ENCODE measurements at regions not wholly inside any gene's neighbourhood (a gene's known extent, or its start where the extent isn't known, plus 50 kb on each side); places are given as distances from the start of the nearest gene placed in this dataset.

DNA sequence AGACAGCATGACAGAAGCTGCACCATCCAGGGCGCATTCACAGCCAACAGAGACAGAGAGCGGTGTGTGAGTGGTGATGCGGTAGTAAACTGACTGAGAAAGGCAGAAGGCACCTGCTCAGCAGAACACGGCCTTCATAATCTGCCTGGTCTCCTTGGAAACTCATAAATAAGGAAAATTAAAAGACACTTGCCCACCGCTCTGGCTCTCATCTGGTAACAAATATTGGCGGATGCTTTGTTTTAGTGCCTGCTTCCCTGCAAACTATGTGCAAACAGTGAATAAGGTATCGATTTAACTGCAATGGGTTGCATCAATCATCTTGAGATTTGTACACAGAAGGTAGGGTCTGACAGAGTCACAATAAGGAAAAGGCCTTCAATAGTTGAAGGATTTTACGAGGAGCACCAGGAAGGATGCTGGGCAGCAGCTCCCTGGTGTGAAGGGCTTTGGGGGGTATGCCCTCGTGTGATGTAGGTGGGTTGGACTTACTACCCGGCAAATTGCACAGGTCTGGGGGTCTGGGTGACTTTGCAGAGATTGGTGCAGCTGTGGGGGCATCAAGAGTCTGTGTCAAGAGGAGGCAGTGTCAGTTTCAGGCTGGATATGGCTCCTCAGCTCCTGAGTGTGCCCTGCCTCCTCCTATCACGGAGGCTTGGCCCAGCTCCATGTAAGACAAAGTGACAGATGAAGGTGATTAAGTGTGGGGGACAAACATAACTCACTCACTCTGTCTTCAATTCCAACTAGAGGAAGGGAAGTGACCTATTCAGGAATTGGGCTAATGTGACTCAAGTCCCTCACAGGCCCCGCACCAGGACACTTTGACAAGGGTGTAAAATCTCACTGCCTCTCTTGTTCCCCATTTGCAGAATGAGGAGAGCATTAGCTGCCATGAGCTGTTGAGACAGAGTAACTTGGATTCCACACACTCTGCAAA lies 166.7 kb downstream of the ICE1 start:
- no peak for DNase-seq (ENCODE audit: extremely low read depth, insufficient read length)
- no peaks in the 10 kb centered on the region for H3K27me3 ChIP-seq (replicated peaks; ENCODE audit: control insufficient read depth, insufficient read depth, low read length)
- no peak overlapping the region for H3K4me3 ChIP-seq (replicated peaks; ENCODE audit: low read depth, low read length)
- TF ChIP-seq, protein P1, sequence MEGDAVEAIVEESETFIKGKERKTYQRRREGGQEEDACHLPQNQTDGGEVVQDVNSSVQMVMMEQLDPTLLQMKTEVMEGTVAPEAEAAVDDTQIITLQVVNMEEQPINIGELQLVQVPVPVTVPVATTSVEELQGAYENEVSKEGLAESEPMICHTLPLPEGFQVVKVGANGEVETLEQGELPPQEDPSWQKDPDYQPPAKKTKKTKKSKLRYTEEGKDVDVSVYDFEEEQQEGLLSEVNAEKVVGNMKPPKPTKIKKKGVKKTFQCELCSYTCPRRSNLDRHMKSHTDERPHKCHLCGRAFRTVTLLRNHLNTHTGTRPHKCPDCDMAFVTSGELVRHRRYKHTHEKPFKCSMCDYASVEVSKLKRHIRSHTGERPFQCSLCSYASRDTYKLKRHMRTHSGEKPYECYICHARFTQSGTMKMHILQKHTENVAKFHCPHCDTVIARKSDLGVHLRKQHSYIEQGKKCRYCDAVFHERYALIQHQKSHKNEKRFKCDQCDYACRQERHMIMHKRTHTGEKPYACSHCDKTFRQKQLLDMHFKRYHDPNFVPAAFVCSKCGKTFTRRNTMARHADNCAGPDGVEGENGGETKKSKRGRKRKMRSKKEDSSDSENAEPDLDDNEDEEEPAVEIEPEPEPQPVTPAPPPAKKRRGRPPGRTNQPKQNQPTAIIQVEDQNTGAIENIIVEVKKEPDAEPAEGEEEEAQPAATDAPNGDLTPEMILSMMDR (IDR thresholded peaks at IDR 0.05; ENCODE audit: insufficient read depth, low read length, poor library complexity, severe bottlenecking), result no peak
- H3K36me3 ChIP-seq (ENCODE audit: control insufficient read depth, insufficient read depth, low read length), result no peaks in the 10 kb centered on the region

DNA sequence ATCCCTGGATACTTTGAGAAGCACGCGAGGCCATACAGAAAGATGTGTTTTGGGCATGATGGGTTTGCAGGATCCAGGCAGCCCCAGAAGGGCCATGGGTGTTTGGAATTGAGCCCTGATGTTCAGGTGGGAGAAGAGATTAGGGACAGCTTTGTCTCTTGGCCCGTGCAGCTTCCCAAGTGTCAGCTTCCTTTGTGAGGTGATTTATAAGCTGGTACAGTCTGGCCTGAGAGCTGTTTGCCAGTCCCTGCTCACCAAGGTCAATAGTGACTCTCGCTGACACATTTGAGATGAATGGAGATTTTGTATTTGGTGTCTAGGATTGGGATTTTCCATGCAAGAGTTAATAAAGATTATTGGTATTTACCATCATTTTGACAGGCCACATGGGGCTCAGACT lies 165.9 kb downstream of the ICE1 start:
- H3K27me3 ChIP-seq (replicated peaks; ENCODE audit: control insufficient read depth, insufficient read depth, low read length), result no peaks in the 10 kb centered on the region
- H3K36me3 ChIP-seq (ENCODE audit: control insufficient read depth, insufficient read depth, low read length), result no peaks in the 10 kb centered on the region
- TF ChIP-seq, protein P1 (IDR thresholded peaks at IDR 0.05; ENCODE audit: insufficient read depth, low read length, poor library complexity, severe bottlenecking), result no peak
- DNase-seq (ENCODE audit: extremely low read depth, insufficient read length), result no peak
- H3K4me3 ChIP-seq (replicated peaks; ENCODE audit: low read depth, low read length), result no peak overlapping the region

DNA sequence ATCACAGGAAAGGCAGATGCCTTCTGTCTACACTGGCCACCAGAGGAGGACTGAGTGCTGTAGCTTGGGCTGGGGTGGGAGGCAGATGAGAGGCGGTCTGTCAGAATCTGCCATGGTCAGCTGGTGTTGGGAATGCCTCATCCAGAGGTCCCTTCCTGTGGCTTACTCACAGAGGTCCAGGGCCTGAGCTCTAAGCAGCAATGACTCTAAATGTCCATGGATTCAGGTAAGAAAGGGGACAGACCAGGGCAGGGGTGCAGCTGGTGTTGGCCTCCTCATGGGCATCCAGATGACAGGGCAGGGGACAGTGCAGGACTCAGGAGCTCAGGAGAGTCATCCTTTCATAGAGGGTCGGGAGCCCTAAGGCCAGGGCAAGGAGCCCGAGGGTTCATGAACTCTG lies 165.0 kb downstream of the ICE1 start:
- H3K27me3 ChIP-seq (replicated peaks; ENCODE audit: control insufficient read depth, insufficient read depth, low read length), result no peaks in the 10 kb centered on the region
- no peak for DNase-seq (ENCODE audit: extremely low read depth, insufficient read length)
- TF ChIP-seq, protein P1 (IDR thresholded peaks at IDR 0.05; ENCODE audit: insufficient read depth, low read length, poor library complexity, severe bottlenecking), result no peak

DNA sequence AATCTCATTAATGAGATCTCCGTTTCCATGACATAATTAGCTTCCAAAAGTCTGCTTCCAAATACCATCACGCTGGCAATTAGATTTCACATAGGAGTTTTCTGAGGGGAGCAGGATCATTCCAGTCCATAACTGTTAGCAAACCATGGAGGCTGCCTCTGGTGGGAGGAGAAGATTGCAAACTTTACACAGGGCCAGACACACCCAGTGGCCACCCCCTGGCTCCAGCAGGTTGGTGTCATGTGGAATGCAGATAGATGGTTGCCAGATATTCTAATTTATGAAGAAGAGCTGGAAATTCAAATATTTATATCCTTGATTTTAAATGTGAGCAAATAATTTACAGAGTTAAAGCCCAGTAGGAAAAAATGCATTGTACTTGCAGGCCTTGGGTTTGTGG lies 164.2 kb downstream of the ICE1 start:
- TF ChIP-seq, protein P1 (IDR thresholded peaks at IDR 0.05; ENCODE audit: insufficient read depth, low read length, poor library complexity, severe bottlenecking), result no peak
- no peak for DNase-seq (ENCODE audit: extremely low read depth, insufficient read length)
- no peaks in the 10 kb centered on the region for H3K27me3 ChIP-seq (replicated peaks; ENCODE audit: control insufficient read depth, insufficient read depth, low read length)
- no peak overlapping the region for H3K4me3 ChIP-seq (replicated peaks; ENCODE audit: low read depth, low read length)
- H3K36me3 ChIP-seq (ENCODE audit: control insufficient read depth, insufficient read depth, low read length), result no peaks in the 10 kb centered on the region

More for the DNA sequence above, 165.0 kb downstream of the ICE1 start:
- Histone ChIP-seq H3K36me3 (ENCODE audit: control insufficient read depth, insufficient read depth, low read length) (no peaks in the 10 kb centered on the region), H3K4me3 (replicated peaks; ENCODE audit: low read depth, low read length) (no peak overlapping the region)

DNA sequence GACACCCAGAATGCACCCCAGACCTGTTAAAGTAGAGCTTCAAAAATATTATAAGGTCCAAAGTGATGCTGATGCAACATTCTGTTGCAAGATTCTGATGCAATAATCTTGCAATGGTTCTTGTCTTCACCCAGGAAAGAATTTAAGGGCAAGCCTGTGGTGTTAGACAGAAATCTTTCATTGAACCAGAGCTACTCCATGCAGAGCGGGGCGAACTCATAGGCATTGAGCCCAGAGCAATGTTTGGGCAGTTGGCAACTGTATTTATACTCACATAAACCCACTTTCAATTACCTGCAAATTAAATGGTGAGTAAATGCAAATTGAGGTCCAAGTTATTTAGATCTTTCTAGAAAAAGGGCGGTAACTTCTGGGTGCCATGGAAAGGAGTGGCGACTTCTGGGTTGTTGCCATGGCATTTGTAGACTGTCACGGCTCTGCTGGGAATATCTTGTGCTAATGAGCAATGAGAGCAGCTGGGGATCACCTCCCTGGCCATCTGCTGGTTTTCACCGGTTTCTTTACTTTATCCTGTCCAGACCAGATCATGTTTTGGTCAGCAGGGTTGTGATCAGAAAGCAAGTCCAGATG lies 163.4 kb downstream of the ICE1 start:
- TF ChIP-seq, protein P1 (IDR thresholded peaks at IDR 0.05; ENCODE audit: insufficient read depth, low read length, poor library complexity, severe bottlenecking), result no peak
- Histone ChIP-seq H3K36me3 (ENCODE audit: control insufficient read depth, insufficient read depth, low read length) (no peaks in the 10 kb centered on the region), H3K4me3 (replicated peaks; ENCODE audit: low read depth, low read length) (no peak overlapping the region), H3K27me3 (replicated peaks; ENCODE audit: control insufficient read depth, insufficient read depth, low read length) (no peaks in the 10 kb centered on the region)
- DNase-seq (ENCODE audit: extremely low read depth, insufficient read length), result no peak
